HL-60 (cell line): ENCODE measurements at regions not wholly inside any gene's neighbourhood (a gene's known extent, or its start where the extent isn't known, plus 50 kb on each side); places are given as distances from the start of the nearest gene placed in this dataset.

Experiments used
- DNase-seq, 2 experiments: peaks; one replicate each; pipeline ENCODE4 v3.0.0-alpha.2; 2010 to 2020; ENCODE audit warnings: low read depth in 1 of 2, low spot score in 1 of 2
- H3K27ac ChIP-seq: fragments of 250-450 bp; sonication (Bioruptor Pico); replicated peaks from 2 replicates; pipeline ENCODE4 v1.5.1; 2020; ENCODE audit warnings: mild to moderate bottlenecking, moderate library complexity
- H3K27me3 ChIP-seq: fragments of 250-450 bp; sonication (Bioruptor Pico); 2 replicates; pipeline ENCODE4 v1.5.1; 2021; ENCODE audit warnings: mild to moderate bottlenecking, moderate library complexity; ENCODE audit not compliant: insufficient read depth, poor library complexity, severe bottlenecking
- H3K4me3 ChIP-seq: replicated peaks from 2 replicates; pipeline ENCODE4 v1.5.1; 2011; ENCODE audit warnings: mild to moderate bottlenecking, control low read depth, low read length; ENCODE audit not compliant: insufficient read depth
- CTCF ChIP-seq: IDR thresholded peaks from one replicate; pipeline ENCODE4 v1.5.1; 2011; ENCODE audit warnings: low read length, control low read depth, inconsistent platforms; ENCODE audit not compliant: insufficient read depth
- GABPA ChIP-seq: IDR thresholded peaks from 2 replicates; pipeline ENCODE4 v1.6.1; 2012; ENCODE audit warnings: low read depth
- POLR2AphosphoS5 ChIP-seq: IDR thresholded peaks from 2 replicates; pipeline ENCODE4 v1.6.1; 2012; ENCODE audit warnings: low read depth
- REST ChIP-seq: IDR thresholded peaks from 2 replicates; pipeline ENCODE4 v1.6.1; 2012; ENCODE audit warnings: low read depth; ENCODE audit not compliant: insufficient replicate concordance
- SPI1 ChIP-seq: IDR thresholded peaks from 2 replicates; pipeline ENCODE4 v1.6.1; 2012; ENCODE audit warnings: low read depth, mild to moderate bottlenecking, borderline replicate concordance

- Histone ChIP-seq H3K27ac (no peak overlapping the region), H3K4me3 (no peak overlapping the region), H3K27me3 (peaks cover 3% of the 10 kb centered on the region)
- no peak for TF ChIP-seq SPI1
- no peak for TF ChIP-seq REST
- no peak for TF ChIP-seq CTCF
- no peak for TF ChIP-seq POLR2AphosphoS5
- no peak for TF ChIP-seq GABPA
- no peak for DNase-seq
Observed at GRCh38 chr6:167711768-167712730, 114.7 kb upstream of the AFDN start.

- no peak overlapping the region for H3K27ac ChIP-seq
- peaks cover 3% of the 10 kb centered on the region for H3K27me3 ChIP-seq
- no peak for TF ChIP-seq CTCF
- no peak for TF ChIP-seq POLR2AphosphoS5
- TF ChIP-seq GABPA = no peak
- TF ChIP-seq REST = no peak
- no peak for TF ChIP-seq SPI1
- H3K4me3 ChIP-seq = no peak overlapping the region
- DNase-seq = no peak
Observed at GRCh38 chr6:167712731-167713475, 113.8 kb upstream of the AFDN start.

- Histone ChIP-seq H3K4me3 (no peak overlapping the region), H3K27me3 (peaks cover 3% of the 10 kb centered on the region), H3K27ac (no peak overlapping the region)
- TF ChIP-seq CTCF = no peak
- no peak for TF ChIP-seq GABPA
- no peak for TF ChIP-seq REST
- TF ChIP-seq SPI1 = no peak
- DNase-seq = no peak
Observed at GRCh38 chr6:167714152-167714551, 112.6 kb upstream of the AFDN start.
